ENCODE measurements at regions not wholly inside any gene's neighbourhood (a gene's known extent, or its start where the extent isn't known, plus 50 kb on each side); places are given as distances from the start of the nearest gene placed in this dataset.

DNA sequence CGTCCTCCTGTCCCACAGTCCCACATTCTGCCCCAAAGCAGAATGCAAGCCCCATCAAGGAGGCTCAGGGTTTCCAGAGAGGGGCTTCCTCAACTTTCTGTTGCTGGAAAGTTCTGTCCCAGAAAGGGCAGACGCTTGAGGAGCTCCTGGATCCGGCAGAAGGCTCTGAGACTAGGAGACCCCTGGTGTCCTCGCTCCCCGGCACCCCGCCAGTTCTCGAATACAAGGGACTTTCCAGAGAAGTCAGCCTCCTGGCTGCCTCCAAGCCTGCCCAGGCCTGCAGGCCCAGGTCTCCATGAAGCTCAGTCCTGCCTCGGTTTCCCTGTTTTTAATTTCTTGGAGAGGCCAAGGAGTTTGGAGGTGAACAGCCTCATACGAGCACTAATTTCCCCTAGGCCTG, 150.4 kb downstream of the CEBPB start:
- TF ChIP-seq, protein P1, sequence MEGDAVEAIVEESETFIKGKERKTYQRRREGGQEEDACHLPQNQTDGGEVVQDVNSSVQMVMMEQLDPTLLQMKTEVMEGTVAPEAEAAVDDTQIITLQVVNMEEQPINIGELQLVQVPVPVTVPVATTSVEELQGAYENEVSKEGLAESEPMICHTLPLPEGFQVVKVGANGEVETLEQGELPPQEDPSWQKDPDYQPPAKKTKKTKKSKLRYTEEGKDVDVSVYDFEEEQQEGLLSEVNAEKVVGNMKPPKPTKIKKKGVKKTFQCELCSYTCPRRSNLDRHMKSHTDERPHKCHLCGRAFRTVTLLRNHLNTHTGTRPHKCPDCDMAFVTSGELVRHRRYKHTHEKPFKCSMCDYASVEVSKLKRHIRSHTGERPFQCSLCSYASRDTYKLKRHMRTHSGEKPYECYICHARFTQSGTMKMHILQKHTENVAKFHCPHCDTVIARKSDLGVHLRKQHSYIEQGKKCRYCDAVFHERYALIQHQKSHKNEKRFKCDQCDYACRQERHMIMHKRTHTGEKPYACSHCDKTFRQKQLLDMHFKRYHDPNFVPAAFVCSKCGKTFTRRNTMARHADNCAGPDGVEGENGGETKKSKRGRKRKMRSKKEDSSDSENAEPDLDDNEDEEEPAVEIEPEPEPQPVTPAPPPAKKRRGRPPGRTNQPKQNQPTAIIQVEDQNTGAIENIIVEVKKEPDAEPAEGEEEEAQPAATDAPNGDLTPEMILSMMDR (IDR thresholded peaks at IDR 0.05; ENCODE audit: low read length) = no peak
- TF ChIP-seq EZH2phosphoT487 (IDR thresholded peaks at IDR 0.05; ENCODE audit: low read length) = no peak
